ENCODE measurements at regions not wholly inside any gene's neighbourhood (a gene's known extent, or its start where the extent isn't known, plus 50 kb on each side); places are given as distances from the start of the nearest gene placed in this dataset.

GRCh38 chr12:97038131-97038530 lies 131.1 kb downstream of the NEDD1 start:
- DNase-seq: no peak
- H3K4me2 ChIP-seq (ENCODE audit: low read depth, low read length): no peak overlapping the region
- no peak overlapping the region for H3K4me3 ChIP-seq (ENCODE audit: low read length)
- no peaks in the 10 kb centered on the region for H4K20me1 ChIP-seq (ENCODE audit: insufficient read depth, low read length)
- no peaks in the 10 kb centered on the region for H3K79me2 ChIP-seq (ENCODE audit: low read length)
- H3F3A ChIP-seq (ENCODE audit: insufficient read depth, low read length): no peaks in the 10 kb centered on the region
- no peaks in the 10 kb centered on the region for H3K36me3 ChIP-seq (replicated peaks; ENCODE audit: insufficient read depth, low read length)
- no peak overlapping the region for H2AFZ ChIP-seq (ENCODE audit: low read length)
- no peaks in the 10 kb centered on the region for H3K27me3 ChIP-seq (replicated peaks; ENCODE audit: insufficient read depth, low read length)
- no peaks in the 10 kb centered on the region for H3K4me1 ChIP-seq (ENCODE audit: low read length)
- H3K9ac ChIP-seq (ENCODE audit: low read length): no peak overlapping the region
- H3K9me3 ChIP-seq (replicated peaks; ENCODE audit: insufficient read depth, low read length): no peaks in the 10 kb centered on the region
- no peak overlapping the region for H3K27ac ChIP-seq (ENCODE audit: low read length)
- no peaks in the 10 kb centered on the region for H3K9me2 ChIP-seq (replicated peaks; ENCODE audit: insufficient read depth, low read length)
- TF ChIP-seq EZH2 (optimal IDR thresholded peaks at IDR 0.05; ENCODE audit: low read depth, low read length) (no peak), CTCF (IDR thresholded peaks at IDR 0.05; ENCODE audit: low read length) (no peak), EZH2phosphoT487 (IDR thresholded peaks at IDR 0.05; ENCODE audit: low read length) (no peak)

- Histone ChIP-seq H3K4me3 (ENCODE audit: low read length) (no peak overlapping the region), H3K36me3 (replicated peaks; ENCODE audit: insufficient read depth, low read length) (no peaks in the 10 kb centered on the region), H3K9ac (ENCODE audit: low read length) (no peak overlapping the region), H3K9me2 (replicated peaks; ENCODE audit: insufficient read depth, low read length) (no peaks in the 10 kb centered on the region), H3K79me2 (ENCODE audit: low read length) (no peaks in the 10 kb centered on the region), H3K4me2 (ENCODE audit: low read depth, low read length) (no peak overlapping the region), H3K27me3 (replicated peaks; ENCODE audit: insufficient read depth, low read length) (no peaks in the 10 kb centered on the region), H3K9me3 (replicated peaks; ENCODE audit: insufficient read depth, low read length) (no peaks in the 10 kb centered on the region), H3K4me1 (ENCODE audit: low read length) (no peaks in the 10 kb centered on the region), H4K20me1 (ENCODE audit: insufficient read depth, low read length) (no peaks in the 10 kb centered on the region), H3F3A (ENCODE audit: insufficient read depth, low read length) (no peaks in the 10 kb centered on the region), H3K27ac (ENCODE audit: low read length) (no peak overlapping the region), H2AFZ (ENCODE audit: low read length) (no peak overlapping the region)
- no peak for TF ChIP-seq EZH2 (optimal IDR thresholded peaks at IDR 0.05; ENCODE audit: low read depth, low read length)
- TF ChIP-seq CTCF (IDR thresholded peaks at IDR 0.05; ENCODE audit: low read length): no peak
- TF ChIP-seq EZH2phosphoT487 (IDR thresholded peaks at IDR 0.05; ENCODE audit: low read length): no peak
- no peak for DNase-seq
These were observed 131.8 kb downstream of the NEDD1 start for GRCh38 chr12:97038834-97039233.

- Histone ChIP-seq H3K9me2 (replicated peaks; ENCODE audit: insufficient read depth, low read length) (no peaks in the 10 kb centered on the region), H3K4me3 (ENCODE audit: low read length) (no peak overlapping the region), H3K9ac (ENCODE audit: low read length) (no peak overlapping the region), H3K36me3 (replicated peaks; ENCODE audit: insufficient read depth, low read length) (no peaks in the 10 kb centered on the region), H3K4me2 (ENCODE audit: low read depth, low read length) (no peak overlapping the region), H3F3A (ENCODE audit: insufficient read depth, low read length) (no peaks in the 10 kb centered on the region), H3K4me1 (ENCODE audit: low read length) (0 out of 2 replicates have a peak, but pooled peaks cover 3% of the 10 kb centered on the region), H3K27ac (ENCODE audit: low read length) (no peak overlapping the region), H3K9me3 (replicated peaks; ENCODE audit: insufficient read depth, low read length) (no peaks in the 10 kb centered on the region; the same call in 1 of the 2 replicates), H3K79me2 (ENCODE audit: low read length) (no peaks in the 10 kb centered on the region), H4K20me1 (ENCODE audit: insufficient read depth, low read length) (no peaks in the 10 kb centered on the region), H3K27me3 (replicated peaks; ENCODE audit: insufficient read depth, low read length) (no peaks in the 10 kb centered on the region), H2AFZ (ENCODE audit: low read length) (no peak overlapping the region)
- TF ChIP-seq EZH2phosphoT487 (IDR thresholded peaks at IDR 0.05; ENCODE audit: low read length) (no peak), EZH2 (optimal IDR thresholded peaks at IDR 0.05; ENCODE audit: low read depth, low read length) (no peak), CTCF (IDR thresholded peaks at IDR 0.05; ENCODE audit: low read length) (no peak)
- DNase-seq: no peak
These were observed 139.8 kb downstream of the NEDD1 start for GRCh38 chr12:97046901-97047300.

Measured in MM.1S (cell line).